ENCODE measurements at regions not wholly inside any gene's neighbourhood (a gene's known extent, or its start where the extent isn't known, plus 50 kb on each side); places are given as distances from the start of the nearest gene placed in this dataset.

DNA sequence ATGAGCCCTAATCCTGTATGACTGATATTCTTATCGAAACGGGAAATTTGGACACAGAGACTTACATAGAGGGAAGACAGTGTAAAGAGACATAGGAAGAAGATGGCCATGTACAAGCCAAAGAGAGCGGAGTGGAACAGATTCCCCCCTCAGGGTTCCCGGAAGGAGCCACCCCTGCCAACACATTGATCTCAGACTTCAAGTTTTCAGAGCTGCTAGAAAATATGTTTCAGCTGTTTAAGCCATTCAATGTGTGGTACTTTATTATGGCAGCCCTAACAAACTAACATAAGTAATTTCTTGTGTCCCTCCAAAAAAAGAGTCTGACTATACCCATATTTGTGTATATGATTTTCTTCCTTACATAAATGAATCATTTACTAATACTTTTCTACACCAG lies 128.0 kb upstream of the STC2 start:
- Mint-ChIP-seq H3K27me3 (ENCODE audit: unreplicated experiment) (no peaks in the 10 kb centered on the region), H3K9me3 (ENCODE audit: unreplicated experiment) (peaks cover 3% of the 10 kb centered on the region), H3K4me1 (ENCODE audit: unreplicated experiment) (peaks cover 75% of the 10 kb centered on the region), H3K36me3 (ENCODE audit: unreplicated experiment) (no peaks in the 10 kb centered on the region), H3K27ac (ENCODE audit: unreplicated experiment) (peak overlapping the region; percentile 97), H3K4me3 (ENCODE audit: unreplicated experiment) (no peak overlapping the region)
- no peak for DNase-seq (ENCODE audit: extremely low spot score, unreplicated experiment)
- TF ChIP-seq, protein P1, sequence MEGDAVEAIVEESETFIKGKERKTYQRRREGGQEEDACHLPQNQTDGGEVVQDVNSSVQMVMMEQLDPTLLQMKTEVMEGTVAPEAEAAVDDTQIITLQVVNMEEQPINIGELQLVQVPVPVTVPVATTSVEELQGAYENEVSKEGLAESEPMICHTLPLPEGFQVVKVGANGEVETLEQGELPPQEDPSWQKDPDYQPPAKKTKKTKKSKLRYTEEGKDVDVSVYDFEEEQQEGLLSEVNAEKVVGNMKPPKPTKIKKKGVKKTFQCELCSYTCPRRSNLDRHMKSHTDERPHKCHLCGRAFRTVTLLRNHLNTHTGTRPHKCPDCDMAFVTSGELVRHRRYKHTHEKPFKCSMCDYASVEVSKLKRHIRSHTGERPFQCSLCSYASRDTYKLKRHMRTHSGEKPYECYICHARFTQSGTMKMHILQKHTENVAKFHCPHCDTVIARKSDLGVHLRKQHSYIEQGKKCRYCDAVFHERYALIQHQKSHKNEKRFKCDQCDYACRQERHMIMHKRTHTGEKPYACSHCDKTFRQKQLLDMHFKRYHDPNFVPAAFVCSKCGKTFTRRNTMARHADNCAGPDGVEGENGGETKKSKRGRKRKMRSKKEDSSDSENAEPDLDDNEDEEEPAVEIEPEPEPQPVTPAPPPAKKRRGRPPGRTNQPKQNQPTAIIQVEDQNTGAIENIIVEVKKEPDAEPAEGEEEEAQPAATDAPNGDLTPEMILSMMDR (IDR thresholded peaks at IDR 0.05): no peak

GRCh38 chr5:173455599-173455957 lies 127.4 kb upstream of the STC2 start:
- Mint-ChIP-seq H3K36me3 (ENCODE audit: unreplicated experiment) (no peaks in the 10 kb centered on the region), H3K9me3 (ENCODE audit: unreplicated experiment) (peaks cover 3% of the 10 kb centered on the region), H3K27ac (ENCODE audit: unreplicated experiment) (peak overlapping the region; percentile 97), H3K27me3 (ENCODE audit: unreplicated experiment) (no peaks in the 10 kb centered on the region), H3K4me1 (ENCODE audit: unreplicated experiment) (peaks cover 78% of the 10 kb centered on the region), H3K4me3 (ENCODE audit: unreplicated experiment) (no peak overlapping the region)
- no peak for DNase-seq (ENCODE audit: extremely low spot score, unreplicated experiment)
- TF ChIP-seq, protein P1 (IDR thresholded peaks at IDR 0.05): no peak

DNA sequence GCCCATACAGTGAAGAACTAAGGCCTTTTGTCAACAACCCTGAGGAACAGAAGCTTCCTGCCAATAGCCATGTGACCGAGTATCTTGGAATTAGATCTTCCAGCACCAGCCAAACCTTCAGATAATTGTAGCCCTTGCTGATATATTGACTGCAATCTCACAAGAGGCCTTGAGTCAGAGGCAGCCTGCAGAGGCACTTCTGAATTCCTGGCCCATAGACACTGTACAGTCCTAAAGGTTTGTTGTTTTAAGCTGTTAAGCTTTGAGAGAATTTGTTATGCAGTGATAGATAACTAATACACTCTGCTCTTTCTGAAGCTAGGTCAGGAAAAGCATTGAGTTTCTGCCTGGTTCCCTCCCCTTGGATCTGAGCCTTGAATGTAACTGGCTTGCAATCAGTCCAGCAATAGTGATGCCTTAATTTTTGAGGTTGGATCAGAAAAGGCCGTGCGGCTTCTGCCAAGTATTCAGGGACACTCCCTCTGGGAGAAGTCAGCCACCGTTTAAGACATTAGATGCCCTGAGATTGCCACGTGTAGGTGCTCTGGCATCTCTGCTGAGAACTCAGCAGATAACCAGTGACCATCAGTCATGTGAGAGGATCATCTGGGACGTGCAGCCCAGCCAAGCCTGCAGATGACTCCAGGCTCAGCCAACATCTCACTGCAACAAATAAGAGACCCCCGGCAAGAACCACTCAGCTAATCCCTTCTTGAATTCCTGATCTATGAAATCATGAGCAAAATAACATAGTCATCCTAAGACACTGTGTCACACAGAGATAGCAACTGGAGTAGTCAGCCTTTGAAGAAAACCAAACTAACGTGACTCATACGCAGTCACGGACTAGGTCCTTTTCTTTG lies 126.8 kb upstream of the STC2 start:
- DNase-seq (ENCODE audit: extremely low spot score, unreplicated experiment): no peak
- H3K4me1 Mint-ChIP-seq (ENCODE audit: unreplicated experiment): peaks cover 80% of the 10 kb centered on the region
- TF ChIP-seq, protein P1 (IDR thresholded peaks at IDR 0.05): no peak
- H3K27ac Mint-ChIP-seq (ENCODE audit: unreplicated experiment): peak overlapping the region; percentile 97
- H3K27me3 Mint-ChIP-seq (ENCODE audit: unreplicated experiment): no peaks in the 10 kb centered on the region
- H3K36me3 Mint-ChIP-seq (ENCODE audit: unreplicated experiment): no peaks in the 10 kb centered on the region
- no peak overlapping the region for H3K4me3 Mint-ChIP-seq (ENCODE audit: unreplicated experiment)
- H3K9me3 Mint-ChIP-seq (ENCODE audit: unreplicated experiment): peaks cover 3% of the 10 kb centered on the region

DNA sequence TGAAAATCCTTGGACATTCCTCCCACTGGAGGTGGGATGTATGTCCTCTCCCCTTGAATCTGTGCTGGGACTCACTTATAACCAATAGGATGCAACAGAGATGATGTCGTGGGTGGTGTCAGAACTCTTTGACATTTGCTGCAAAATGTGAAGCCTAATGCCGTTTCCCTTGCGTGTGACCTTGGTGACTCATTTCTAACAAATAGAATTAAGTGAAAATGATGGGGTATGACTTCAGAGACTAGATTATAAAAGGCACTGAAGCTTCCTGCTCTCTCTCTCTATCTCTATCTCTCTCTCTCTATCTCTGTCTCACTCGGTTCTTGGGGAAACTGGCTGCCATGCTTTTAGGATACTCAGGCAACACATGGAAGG lies 126.1 kb upstream of the STC2 start:
- no peaks in the 10 kb centered on the region for H3K36me3 Mint-ChIP-seq (ENCODE audit: unreplicated experiment)
- TF ChIP-seq, protein P1 (IDR thresholded peaks at IDR 0.05): no peak
- no peaks in the 10 kb centered on the region for H3K27me3 Mint-ChIP-seq (ENCODE audit: unreplicated experiment)
- peaks cover 3% of the 10 kb centered on the region for H3K9me3 Mint-ChIP-seq (ENCODE audit: unreplicated experiment)
- peak overlapping the region; percentile 97 for H3K27ac Mint-ChIP-seq (ENCODE audit: unreplicated experiment)
- H3K4me3 Mint-ChIP-seq (ENCODE audit: unreplicated experiment): no peak overlapping the region
- no peak for DNase-seq (ENCODE audit: extremely low spot score, unreplicated experiment)
- peaks cover 80% of the 10 kb centered on the region for H3K4me1 Mint-ChIP-seq (ENCODE audit: unreplicated experiment)

DNA sequence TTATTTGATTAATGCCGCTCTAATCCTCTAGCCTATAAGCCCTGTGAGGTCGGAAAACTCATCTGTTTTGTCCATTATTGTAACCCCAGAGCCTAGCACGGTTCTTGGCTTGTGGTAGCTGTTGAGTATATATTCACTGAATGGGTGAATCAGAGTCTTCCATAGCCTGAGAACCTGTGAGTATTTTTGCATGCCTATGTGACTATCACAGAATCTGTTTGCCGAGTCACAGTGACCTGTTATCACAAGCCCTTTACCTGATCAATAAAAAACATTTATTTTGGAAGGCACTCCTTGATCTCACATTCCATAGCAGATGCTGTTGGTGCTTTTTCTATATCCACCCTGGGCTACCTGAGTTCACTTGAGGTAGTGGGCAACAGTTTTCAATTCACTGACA lies 125.0 kb upstream of the STC2 start:
- Mint-ChIP-seq H3K27me3 (ENCODE audit: unreplicated experiment) (no peaks in the 10 kb centered on the region), H3K4me1 (ENCODE audit: unreplicated experiment) (peaks cover 72% of the 10 kb centered on the region), H3K4me3 (ENCODE audit: unreplicated experiment) (no peak overlapping the region), H3K27ac (ENCODE audit: unreplicated experiment) (peak overlapping the region; percentile 97), H3K36me3 (ENCODE audit: unreplicated experiment) (no peaks in the 10 kb centered on the region), H3K9me3 (ENCODE audit: unreplicated experiment) (peaks cover 3% of the 10 kb centered on the region)
- DNase-seq (ENCODE audit: extremely low spot score, unreplicated experiment): no peak
- TF ChIP-seq, protein P1 (IDR thresholded peaks at IDR 0.05): no peak
